NT2/D1 (cell line): ENCODE measurements at regions not wholly inside any gene's neighbourhood (a gene's known extent, or its start where the extent isn't known, plus 50 kb on each side); places are given as distances from the start of the nearest gene placed in this dataset.

Experiments
- SUZ12 ChIP-seq: IDR thresholded peaks from 2 replicates; pipeline ENCODE4 v1.6.1; 2011; ENCODE audit not compliant: insufficient read length, insufficient read depth; ENCODE audit errors: extremely low read depth
- YY1 ChIP-seq: IDR thresholded peaks from 2 replicates; pipeline ENCODE4 v1.6.1; 2011; ENCODE audit not compliant: insufficient read length, insufficient read depth
- ZNF274 ChIP-seq: IDR thresholded peaks from 2 replicates; pipeline ENCODE4 v1.6.1; 2011; ENCODE audit warnings: mild to moderate bottlenecking, low read depth, low read length

- TF ChIP-seq YY1 = no peak
- TF ChIP-seq ZNF274 = no peak
- no peak for TF ChIP-seq SUZ12
Measured at GRCh38 chr11:37409124-37409523, 811.1 kb upstream of the RAG2 start.
